ENCODE measurements at regions not wholly inside any gene's neighbourhood (a gene's known extent, or its start where the extent isn't known, plus 50 kb on each side); places are given as distances from the start of the nearest gene placed in this dataset.
"Not testable (repeated sequence)": the region's sequence is repeated elsewhere in the genome, so short reads cannot be mapped to it uniquely, and the experiment has no call there.

DNA sequence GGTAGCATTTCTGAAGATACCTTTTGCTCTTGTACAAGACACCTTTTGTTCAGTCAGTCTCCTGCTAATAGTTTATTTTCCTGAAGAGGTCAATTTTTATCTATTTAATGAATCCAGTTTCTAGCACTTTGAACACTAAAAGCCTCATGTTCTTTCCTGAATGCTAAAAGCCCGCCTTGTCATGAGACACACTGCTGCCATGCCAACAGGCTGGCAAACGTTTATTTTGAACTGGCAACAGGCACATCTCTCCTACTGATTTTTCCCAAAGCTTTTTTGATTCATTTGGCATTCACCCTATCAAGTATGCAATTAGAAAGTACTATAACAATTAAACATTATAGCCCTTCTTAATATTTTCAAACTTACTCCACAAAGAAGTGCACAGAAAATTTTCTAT is 421.2 kb upstream of the EYS start:
- no CpG with 5 or more reads among the region's 2 CpGs for WGBS (ENCODE audit: insufficient coverage, insufficient read length)
- no peak for DNase-seq (ENCODE audit: low read depth, low spot score)
- H3K4me1 ChIP-seq (ENCODE audit: control insufficient read depth, insufficient read depth, low read length) = no peaks in the 10 kb centered on the region
- H3K36me3 ChIP-seq (ENCODE audit: control insufficient read depth, insufficient read depth, low read length) = no peaks in the 10 kb centered on the region
- H3K27ac ChIP-seq (ENCODE audit: low read length) = no peak overlapping the region
- H3K4me3 ChIP-seq (ENCODE audit: low read length) = no peak overlapping the region
- no peaks in the 10 kb centered on the region for H3K9me3 ChIP-seq (ENCODE audit: control insufficient read depth, insufficient read depth, low read length)
- H3K27me3 ChIP-seq (ENCODE audit: control insufficient read depth, insufficient read depth, low read length) = no peaks in the 10 kb centered on the region

DNA sequence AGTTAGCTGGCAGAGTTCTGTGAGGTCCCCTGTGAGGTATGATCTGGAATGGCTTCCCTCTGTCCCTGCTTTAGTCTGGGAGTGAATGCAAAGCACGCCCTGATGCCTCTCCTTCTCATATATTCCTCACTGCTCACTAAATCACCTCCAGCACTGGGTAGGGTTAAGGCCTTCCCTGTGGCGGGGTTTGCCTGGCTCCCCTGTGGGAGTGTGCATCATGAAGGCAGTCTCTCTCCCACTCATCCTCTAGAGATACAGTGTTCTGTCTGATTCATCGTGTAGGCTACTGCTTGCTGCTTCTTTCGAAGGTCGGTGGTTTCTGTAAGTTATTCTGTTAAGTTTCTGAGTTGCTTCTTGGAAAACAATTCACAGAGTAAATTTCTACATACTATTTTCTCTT is 420.0 kb upstream of the EYS start:
- H3K4me1 ChIP-seq (ENCODE audit: control insufficient read depth, insufficient read depth, low read length) = no peaks in the 10 kb centered on the region
- DNase-seq (ENCODE audit: low read depth, low spot score) = no peak
- no peak overlapping the region for H3K27ac ChIP-seq (ENCODE audit: low read length)
- no peaks in the 10 kb centered on the region for H3K27me3 ChIP-seq (ENCODE audit: control insufficient read depth, insufficient read depth, low read length)
- no peaks in the 10 kb centered on the region for H3K36me3 ChIP-seq (ENCODE audit: control insufficient read depth, insufficient read depth, low read length)
- no peak overlapping the region for H3K4me3 ChIP-seq (ENCODE audit: low read length)
- no peaks in the 10 kb centered on the region for H3K9me3 ChIP-seq (ENCODE audit: control insufficient read depth, insufficient read depth, low read length)
- WGBS (ENCODE audit: insufficient coverage, insufficient read length) = no CpG with 5 or more reads among the region's 5 CpGs

DNA sequence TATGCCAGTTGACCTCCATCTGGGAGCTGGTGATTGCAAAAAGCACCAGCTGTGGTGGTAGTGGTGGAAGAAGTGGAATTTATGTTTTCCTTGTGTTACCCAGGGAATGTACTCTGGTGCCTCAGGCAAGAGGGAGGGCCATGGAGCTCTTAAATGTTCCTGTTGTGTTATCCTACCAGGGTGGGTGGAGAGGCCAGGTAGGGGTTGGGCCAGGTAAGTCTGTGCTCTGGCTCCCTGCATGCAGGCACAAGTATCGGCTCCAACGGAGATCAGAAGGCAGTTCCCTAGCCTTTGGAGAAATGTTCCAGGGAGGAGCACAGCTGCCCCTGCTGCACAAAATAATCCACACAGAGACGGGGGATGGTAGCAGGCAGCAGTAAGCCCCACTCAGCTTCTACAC is 419.3 kb upstream of the EYS start:
- no peak overlapping the region for H3K4me3 ChIP-seq (ENCODE audit: low read length)
- H3K27me3 ChIP-seq (ENCODE audit: control insufficient read depth, insufficient read depth, low read length) = no peaks in the 10 kb centered on the region
- no peak overlapping the region for H3K27ac ChIP-seq (ENCODE audit: low read length)
- H3K36me3 ChIP-seq (ENCODE audit: control insufficient read depth, insufficient read depth, low read length) = no peaks in the 10 kb centered on the region
- H3K4me1 ChIP-seq (ENCODE audit: control insufficient read depth, insufficient read depth, low read length) = no peaks in the 10 kb centered on the region
- no CpG with 5 or more reads among the region's 3 CpGs for WGBS (ENCODE audit: insufficient coverage, insufficient read length)
- DNase-seq (ENCODE audit: low read depth, low spot score) = no peak
- no peaks in the 10 kb centered on the region for H3K9me3 ChIP-seq (ENCODE audit: control insufficient read depth, insufficient read depth, low read length)

DNA sequence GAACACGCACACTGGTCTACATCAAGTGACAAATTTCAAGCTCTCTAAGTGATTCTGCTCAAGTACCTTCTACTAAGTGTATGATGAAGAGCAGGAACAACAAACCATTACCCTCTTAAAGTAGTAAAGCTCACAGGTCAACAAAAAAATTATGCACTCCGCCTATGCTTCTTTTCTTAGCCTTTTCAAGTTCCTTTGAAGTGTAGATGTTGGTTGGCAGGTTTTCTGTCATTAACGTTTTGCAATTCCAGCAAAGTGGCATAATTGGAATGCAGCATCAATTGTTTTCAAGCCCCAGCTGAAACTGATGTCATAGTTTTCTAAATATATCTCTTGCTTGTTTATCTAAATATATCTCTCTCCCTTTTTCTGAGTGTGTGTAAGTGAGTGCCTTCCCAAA is 396.9 kb upstream of the EYS start:
- H3K9me3 ChIP-seq (ENCODE audit: control insufficient read depth, insufficient read depth, low read length) = peaks cover 1% of the 10 kb centered on the region; the same call in 1 of the 2 replicates
- DNase-seq (ENCODE audit: low read depth, low spot score) = no peak
- no peak overlapping the region for H3K4me3 ChIP-seq (ENCODE audit: low read length)
- no peak overlapping the region for H3K27ac ChIP-seq (ENCODE audit: low read length)
- no CpG with 5 or more reads among the region's 3 CpGs for WGBS (ENCODE audit: insufficient coverage, insufficient read length)
- no peaks in the 10 kb centered on the region for H3K36me3 ChIP-seq (ENCODE audit: control insufficient read depth, insufficient read depth, low read length)
- H3K27me3 ChIP-seq (ENCODE audit: control insufficient read depth, insufficient read depth, low read length) = no peaks in the 10 kb centered on the region
- no peaks in the 10 kb centered on the region for H3K4me1 ChIP-seq (ENCODE audit: control insufficient read depth, insufficient read depth, low read length)

DNA sequence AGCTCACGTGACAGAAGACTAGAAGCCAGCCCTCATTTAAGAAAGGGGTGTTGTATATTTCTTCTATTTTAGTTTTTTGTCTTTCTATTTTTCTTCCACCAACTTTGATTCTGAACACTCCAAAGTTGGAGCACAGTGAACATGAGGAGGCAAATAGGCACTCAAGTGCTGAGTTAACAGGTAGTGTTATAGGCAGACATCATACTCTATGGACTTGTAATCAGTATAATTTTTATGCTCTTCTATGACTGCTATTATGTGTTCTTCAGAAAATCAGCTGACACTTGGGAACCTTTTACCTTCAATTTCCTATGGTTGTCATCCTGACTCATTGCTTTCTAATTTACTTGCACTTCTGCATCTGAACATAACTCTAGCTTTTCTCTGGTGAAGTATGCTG is 396.3 kb upstream of the EYS start:
- WGBS (ENCODE audit: insufficient coverage, insufficient read length) = no CpG with 5 or more reads among the region's 1 CpG
- DNase-seq (ENCODE audit: low read depth, low spot score) = no peak
- Histone ChIP-seq H3K36me3 (ENCODE audit: control insufficient read depth, insufficient read depth, low read length) (no peaks in the 10 kb centered on the region), H3K9me3 (ENCODE audit: control insufficient read depth, insufficient read depth, low read length) (peaks cover 1% of the 10 kb centered on the region; the same call in 1 of the 2 replicates), H3K4me3 (ENCODE audit: low read length) (no peak overlapping the region), H3K27ac (ENCODE audit: low read length) (no peak overlapping the region), H3K27me3 (ENCODE audit: control insufficient read depth, insufficient read depth, low read length) (no peaks in the 10 kb centered on the region), H3K4me1 (ENCODE audit: control insufficient read depth, insufficient read depth, low read length) (no peaks in the 10 kb centered on the region)

DNA sequence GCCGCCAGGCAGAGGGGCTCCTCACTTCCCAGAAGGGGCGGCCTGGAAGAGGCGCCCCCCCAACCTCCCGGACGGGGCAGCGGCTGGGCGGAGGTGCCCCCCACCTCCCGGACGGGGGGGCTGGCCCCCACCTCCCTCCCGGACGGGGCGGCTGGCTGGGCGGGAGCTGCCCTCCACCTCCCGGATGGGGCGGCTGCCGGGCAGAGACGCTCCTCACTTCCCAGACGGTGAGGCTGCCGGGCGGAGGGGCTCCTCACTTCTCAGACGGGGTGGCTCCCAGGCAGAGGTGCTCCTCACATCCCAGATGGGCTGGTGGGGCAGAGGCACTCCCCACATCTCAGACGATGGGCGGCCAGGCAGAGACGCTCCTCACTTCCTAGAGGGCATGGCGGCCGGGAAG is 389.7 kb upstream of the EYS start:
- no peak overlapping the region for H3K27ac ChIP-seq (ENCODE audit: low read length)
- no peaks in the 10 kb centered on the region for H3K27me3 ChIP-seq (ENCODE audit: control insufficient read depth, insufficient read depth, low read length)
- H3K36me3 ChIP-seq (ENCODE audit: control insufficient read depth, insufficient read depth, low read length) = no peaks in the 10 kb centered on the region
- DNase-seq (ENCODE audit: low read depth, low spot score) = no peak
- no CpG with 5 or more reads among the region's 26 CpGs for WGBS (ENCODE audit: insufficient coverage, insufficient read length)
- H3K4me3 ChIP-seq (ENCODE audit: low read length) = no peak overlapping the region
- H3K4me1 ChIP-seq (ENCODE audit: control insufficient read depth, insufficient read depth, low read length) = no peaks in the 10 kb centered on the region
- H3K9me3 ChIP-seq (ENCODE audit: control insufficient read depth, insufficient read depth, low read length) = no peaks in the 10 kb centered on the region

DNA sequence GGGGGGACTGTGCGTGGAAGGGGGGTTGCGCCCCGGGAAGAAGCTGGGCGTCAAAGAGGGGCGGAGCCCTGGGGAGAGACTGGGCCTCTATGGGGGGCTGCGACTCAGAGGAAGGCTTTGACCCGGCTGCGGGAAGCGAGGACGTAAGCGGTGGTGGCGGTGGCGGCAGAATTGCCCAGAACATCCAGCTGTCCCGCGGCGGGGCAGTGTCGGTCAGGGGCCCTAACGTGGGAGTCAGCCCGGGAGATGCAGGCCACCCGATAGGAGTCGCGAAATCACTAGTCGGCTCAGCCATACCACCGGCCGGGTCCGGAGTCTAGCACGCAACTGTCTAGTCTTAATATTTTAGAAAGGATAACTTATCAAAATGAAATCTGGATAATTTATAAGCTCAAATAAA is 387.6 kb upstream of the EYS start:
- H3K27me3 ChIP-seq (ENCODE audit: control insufficient read depth, insufficient read depth, low read length) = no peaks in the 10 kb centered on the region
- no CpG with 5 or more reads among the region's 27 CpGs for WGBS (ENCODE audit: insufficient coverage, insufficient read length)

DNA sequence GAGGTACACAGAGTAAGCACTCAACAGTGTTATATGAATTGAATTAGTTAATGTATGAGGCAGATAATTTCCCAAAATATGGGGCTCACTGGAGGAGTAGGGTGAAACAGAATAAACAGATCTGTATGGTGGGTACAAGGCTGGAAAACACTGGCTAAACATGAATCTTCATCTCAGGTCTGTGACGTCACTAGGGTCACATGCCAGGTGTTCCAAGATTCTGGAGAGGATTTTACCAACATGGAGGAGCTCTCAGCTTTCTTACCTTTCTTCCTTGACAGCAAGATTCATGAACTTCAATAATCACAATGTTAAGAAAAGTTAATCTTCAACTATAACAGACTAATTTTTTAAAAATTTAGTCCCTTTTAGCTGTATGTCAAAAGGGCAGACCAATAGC is 385.3 kb upstream of the EYS start:
- no CpG with 5 or more reads among the region's 1 CpG for WGBS (ENCODE audit: insufficient coverage, insufficient read length)
- not testable (repeated sequence) for DNase-seq (ENCODE audit: low read depth, low spot score); H3K4me3 ChIP-seq (ENCODE audit: low read length)

More for the DNA sequence above, 387.6 kb upstream of the EYS start:
- no peaks in the 10 kb centered on the region for H3K4me1 ChIP-seq (ENCODE audit: control insufficient read depth, insufficient read depth, low read length)
- no peak overlapping the region for H3K27ac ChIP-seq (ENCODE audit: low read length)
- H3K36me3 ChIP-seq (ENCODE audit: control insufficient read depth, insufficient read depth, low read length) = no peaks in the 10 kb centered on the region
- H3K9me3 ChIP-seq (ENCODE audit: control insufficient read depth, insufficient read depth, low read length) = no peaks in the 10 kb centered on the region
- DNase-seq (ENCODE audit: low read depth, low spot score) = no peak
- no peak overlapping the region for H3K4me3 ChIP-seq (ENCODE audit: low read length)

DNA sequence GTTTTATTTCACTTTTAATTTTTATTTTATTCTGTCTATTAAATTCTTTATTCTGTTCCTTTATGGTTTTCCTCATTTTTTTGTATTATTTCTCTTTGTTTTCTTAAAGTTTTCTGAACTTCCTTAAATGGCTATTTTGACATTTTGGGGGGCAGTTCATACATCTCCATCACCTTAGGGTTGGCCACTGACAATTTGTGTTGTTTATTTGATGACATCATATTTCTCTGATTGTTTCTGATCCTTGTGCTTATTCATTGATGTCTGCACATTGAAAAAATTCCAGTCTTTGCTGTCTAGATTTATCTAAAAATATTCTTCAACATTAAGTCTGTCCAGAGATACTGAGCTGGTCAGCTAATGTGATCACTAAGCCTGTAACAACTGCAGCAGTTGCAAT is 379.5 kb upstream of the EYS start:
- no peak for DNase-seq (ENCODE audit: low read depth, low spot score)
- H3K27me3 ChIP-seq (ENCODE audit: control insufficient read depth, insufficient read depth, low read length) = no peaks in the 10 kb centered on the region
- H3K27ac ChIP-seq (ENCODE audit: low read length) = no peak overlapping the region
- H3K4me3 ChIP-seq (ENCODE audit: low read length) = no peak overlapping the region
- no peaks in the 10 kb centered on the region for H3K36me3 ChIP-seq (ENCODE audit: control insufficient read depth, insufficient read depth, low read length)
- no peaks in the 10 kb centered on the region for H3K9me3 ChIP-seq (ENCODE audit: control insufficient read depth, insufficient read depth, low read length)
- H3K4me1 ChIP-seq (ENCODE audit: control insufficient read depth, insufficient read depth, low read length) = no peaks in the 10 kb centered on the region

More for the DNA sequence above, 385.3 kb upstream of the EYS start:
- H3K36me3 ChIP-seq (ENCODE audit: control insufficient read depth, insufficient read depth, low read length); H3K27me3 ChIP-seq (ENCODE audit: control insufficient read depth, insufficient read depth, low read length); H3K9me3 ChIP-seq (ENCODE audit: control insufficient read depth, insufficient read depth, low read length); H3K27ac ChIP-seq (ENCODE audit: low read length); H3K4me1 ChIP-seq (ENCODE audit: control insufficient read depth, insufficient read depth, low read length): not testable (repeated sequence)

DNA sequence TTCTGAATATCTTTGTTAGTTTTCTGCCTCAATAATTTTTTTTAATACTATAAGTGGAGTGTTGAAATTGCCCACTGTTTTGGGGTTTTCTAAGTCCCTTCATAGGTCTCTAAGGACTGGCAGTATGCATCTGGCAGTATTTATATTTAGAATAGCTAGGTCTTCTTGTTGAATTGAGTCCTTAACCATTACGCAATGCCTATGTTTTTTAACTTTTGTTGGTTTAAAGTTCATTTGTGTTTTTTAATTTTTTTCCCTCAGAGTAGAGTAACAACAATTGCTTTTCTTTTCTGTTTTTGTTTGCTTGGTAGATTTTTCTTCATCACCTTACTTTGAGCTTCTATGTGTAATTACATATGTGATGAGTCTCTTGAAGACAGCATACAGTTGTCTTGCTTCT is 375.9 kb upstream of the EYS start:
- no peak for DNase-seq (ENCODE audit: low read depth, low spot score)
- Histone ChIP-seq H3K27me3 (ENCODE audit: control insufficient read depth, insufficient read depth, low read length) (no peaks in the 10 kb centered on the region), H3K36me3 (ENCODE audit: control insufficient read depth, insufficient read depth, low read length) (no peaks in the 10 kb centered on the region), H3K9me3 (ENCODE audit: control insufficient read depth, insufficient read depth, low read length) (no peaks in the 10 kb centered on the region), H3K4me3 (ENCODE audit: low read length) (no peak overlapping the region), H3K27ac (ENCODE audit: low read length) (no peak overlapping the region), H3K4me1 (ENCODE audit: control insufficient read depth, insufficient read depth, low read length) (no peaks in the 10 kb centered on the region)
- WGBS (ENCODE audit: insufficient coverage, insufficient read length) = no CpG with 5 or more reads among the region's 1 CpG

DNA sequence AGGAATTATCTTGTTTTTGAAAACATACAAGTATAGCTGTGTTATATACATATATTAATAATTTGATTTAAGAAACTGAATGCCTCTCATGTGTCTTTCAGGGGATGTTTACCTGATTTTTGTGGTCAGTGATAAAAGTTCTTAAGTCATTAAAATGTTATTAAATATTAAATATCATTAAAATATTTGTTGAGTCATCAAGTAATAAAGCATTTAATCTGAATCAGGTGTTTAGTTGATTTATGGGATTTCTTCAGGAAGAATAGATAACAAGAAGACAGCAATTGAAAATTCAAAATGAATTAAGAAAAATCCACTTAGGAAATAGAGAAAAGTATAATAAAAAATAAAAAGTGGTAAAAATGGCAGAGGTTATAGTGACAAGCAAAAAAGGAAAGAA is 361.9 kb upstream of the EYS start:
- Histone ChIP-seq H3K9me3 (ENCODE audit: control insufficient read depth, insufficient read depth, low read length) (no peaks in the 10 kb centered on the region), H3K27ac (ENCODE audit: low read length) (no peak overlapping the region), H3K4me1 (ENCODE audit: control insufficient read depth, insufficient read depth, low read length) (no peaks in the 10 kb centered on the region), H3K36me3 (ENCODE audit: control insufficient read depth, insufficient read depth, low read length) (no peaks in the 10 kb centered on the region), H3K27me3 (ENCODE audit: control insufficient read depth, insufficient read depth, low read length) (no peaks in the 10 kb centered on the region), H3K4me3 (ENCODE audit: low read length) (no peak overlapping the region)
- DNase-seq (ENCODE audit: low read depth, low spot score) = no peak

Measured in iPS DF 6.9 (cell line).